ENCODE measurements at regions not wholly inside any gene's neighbourhood (a gene's known extent, or its start where the extent isn't known, plus 50 kb on each side); places are given as distances from the start of the nearest gene placed in this dataset.

DNA sequence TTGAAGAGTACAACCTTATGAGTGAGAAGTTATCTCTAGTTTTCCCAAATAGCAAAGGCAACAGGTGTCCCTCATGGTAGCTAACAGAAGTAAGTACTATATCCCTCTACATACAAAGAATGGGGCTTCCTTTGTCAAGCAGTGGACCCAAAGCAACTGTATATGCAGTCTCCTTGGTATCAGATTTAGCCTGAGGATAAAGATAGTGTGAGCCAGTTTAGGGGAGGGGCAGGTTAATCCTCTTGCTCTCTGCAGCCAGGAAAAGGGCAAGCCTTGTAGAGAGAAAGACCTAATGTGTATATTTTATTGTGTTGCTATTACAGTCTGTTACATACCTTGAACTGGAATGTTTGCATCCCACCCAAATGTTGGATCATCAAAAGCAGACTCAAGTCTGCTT, 117.9 kb upstream of the COL8A1 start:
- Histone ChIP-seq H3K36me3 (no peaks in the 10 kb centered on the region), H3K9me3 (peaks cover under 1% of the 10 kb centered on the region), H3K27me3 (no peaks in the 10 kb centered on the region), H3K4me3 (no peak overlapping the region)
- DNase-seq = no peak

DNA sequence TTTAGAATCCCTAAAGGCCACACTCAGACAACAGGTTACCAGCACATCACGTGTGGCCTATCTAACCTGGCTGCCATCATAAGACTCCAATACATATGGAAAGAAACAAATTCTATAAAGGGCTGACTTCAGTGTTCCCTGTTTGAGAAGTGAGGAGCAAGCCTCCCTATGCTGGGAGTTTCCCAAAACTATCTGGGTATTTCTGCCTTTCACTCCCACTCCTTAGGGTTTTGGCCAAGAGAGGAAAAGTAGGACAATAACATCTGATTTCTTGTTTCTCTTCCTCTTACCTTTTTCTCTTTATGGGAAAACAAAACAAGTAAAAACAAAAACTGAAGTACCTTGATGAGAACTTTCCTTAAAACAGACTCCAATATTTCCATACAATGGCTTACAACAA, 121.5 kb upstream of the COL8A1 start:
- Histone ChIP-seq H3K9me3 (no peaks in the 10 kb centered on the region; the same call in 1 of the 2 replicates), H3K36me3 (no peaks in the 10 kb centered on the region), H3K27me3 (no peaks in the 10 kb centered on the region), H3K4me3 (no peak overlapping the region)
- DNase-seq = no peak

DNA sequence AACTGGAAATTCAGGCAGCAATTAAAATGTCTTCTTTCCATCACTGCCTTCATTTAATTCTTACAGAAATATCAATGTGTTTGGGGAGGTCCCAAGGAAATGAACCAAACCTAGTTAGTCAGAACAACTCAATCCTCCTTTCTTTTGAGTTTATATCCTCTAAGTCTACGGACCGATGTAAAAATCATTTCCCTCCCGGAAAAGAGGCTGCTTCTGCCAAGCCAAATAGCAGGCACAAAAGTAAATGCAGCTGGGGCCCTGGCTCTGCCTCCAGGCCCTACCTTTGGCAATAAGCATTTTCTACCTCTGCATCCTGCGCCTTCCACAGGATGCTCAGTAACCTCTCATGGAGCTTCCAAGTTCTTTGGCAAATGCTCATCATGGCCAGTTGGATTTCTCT, 122.5 kb upstream of the COL8A1 start:
- Histone ChIP-seq H3K9me3 (no peaks in the 10 kb centered on the region), H3K4me3 (no peak overlapping the region), H3K36me3 (no peaks in the 10 kb centered on the region), H3K27me3 (no peaks in the 10 kb centered on the region)
- no peak for DNase-seq

DNA sequence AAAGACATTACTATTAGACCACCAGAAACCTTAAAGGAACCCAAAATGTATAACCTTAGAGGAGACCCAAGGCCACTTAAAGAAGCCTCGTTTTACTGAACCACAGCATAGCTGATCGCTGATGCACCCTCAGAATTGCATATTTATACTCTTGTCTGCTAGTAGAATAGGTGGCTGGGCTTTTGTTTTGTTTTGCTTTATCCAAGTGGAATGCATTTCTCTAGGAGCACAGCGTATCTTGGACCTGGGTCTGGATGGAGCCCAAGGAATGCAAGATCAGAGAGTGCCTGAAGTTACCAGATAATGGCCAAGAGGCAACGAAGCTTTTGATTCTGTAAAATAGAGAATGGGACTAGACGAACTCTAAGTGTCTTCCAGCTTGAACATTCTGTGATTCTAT, 129.2 kb upstream of the COL8A1 start:
- no peaks in the 10 kb centered on the region for H3K36me3 ChIP-seq
- no peak overlapping the region for H3K4me3 ChIP-seq
- no peaks in the 10 kb centered on the region for H3K9me3 ChIP-seq
- peak; percentile 74 for DNase-seq
- no peaks in the 10 kb centered on the region; the same call in 1 of the 2 replicates for H3K27me3 ChIP-seq

DNA sequence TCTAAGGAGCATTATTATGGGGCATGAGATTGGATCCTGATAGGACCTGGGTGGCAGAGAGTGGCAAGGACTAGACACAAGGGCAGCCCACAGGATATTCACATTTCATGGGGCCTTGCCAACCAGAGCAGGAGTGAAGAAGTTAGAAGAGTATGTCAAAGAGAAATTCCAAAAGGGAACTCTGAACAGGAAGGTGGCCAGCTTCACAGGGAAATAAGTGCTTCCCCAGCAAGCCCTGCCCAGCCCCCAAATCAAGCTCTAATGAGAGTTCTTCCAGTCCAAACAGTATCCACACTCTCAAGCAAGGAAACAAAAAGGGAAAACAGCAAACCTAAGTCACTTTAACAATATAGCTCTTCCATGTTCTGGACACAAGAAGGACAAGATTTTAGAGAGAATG, 130.2 kb upstream of the COL8A1 start:
- no peaks in the 10 kb centered on the region; the same call in 1 of the 2 replicates for H3K27me3 ChIP-seq
- DNase-seq = no peak
- H3K4me3 ChIP-seq = no peak overlapping the region
- no peaks in the 10 kb centered on the region for H3K9me3 ChIP-seq
- no peaks in the 10 kb centered on the region for H3K36me3 ChIP-seq

DNA sequence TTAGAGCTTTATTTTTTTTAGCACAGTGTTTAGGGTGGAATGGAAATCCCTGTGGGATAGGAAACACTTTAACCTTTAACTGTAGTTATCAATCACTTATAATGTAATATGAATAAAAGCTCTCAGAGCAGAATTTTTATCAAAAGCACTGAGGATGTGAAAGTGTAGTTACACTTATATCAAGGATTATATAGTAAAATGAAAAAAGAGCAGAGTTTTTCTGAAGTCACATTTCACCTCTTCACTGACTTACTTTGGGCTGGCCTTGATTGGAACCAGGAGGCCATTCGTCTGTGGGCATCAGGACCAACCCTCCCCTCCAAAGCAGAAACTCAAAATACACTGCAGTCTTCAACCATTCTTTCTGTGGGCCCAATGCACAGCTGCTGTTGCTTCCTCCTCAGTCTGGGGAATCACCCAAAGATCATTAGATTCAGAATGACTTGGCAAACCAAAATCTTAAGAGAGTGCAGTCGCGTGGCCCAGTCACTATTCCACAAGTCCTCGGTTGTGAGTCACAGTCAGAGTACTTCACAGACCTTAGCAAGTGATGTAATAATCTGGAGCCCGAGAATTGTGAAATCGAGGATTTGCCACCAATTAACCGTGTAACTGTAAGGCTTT, 132.6 kb upstream of the COL8A1 start:
- Histone ChIP-seq H3K4me3 (no peak overlapping the region), H3K27me3 (no peaks in the 10 kb centered on the region; the same call in 1 of the 2 replicates), H3K36me3 (no peaks in the 10 kb centered on the region), H3K9me3 (no peaks in the 10 kb centered on the region)
- DNase-seq = peak; percentile 89

DNA sequence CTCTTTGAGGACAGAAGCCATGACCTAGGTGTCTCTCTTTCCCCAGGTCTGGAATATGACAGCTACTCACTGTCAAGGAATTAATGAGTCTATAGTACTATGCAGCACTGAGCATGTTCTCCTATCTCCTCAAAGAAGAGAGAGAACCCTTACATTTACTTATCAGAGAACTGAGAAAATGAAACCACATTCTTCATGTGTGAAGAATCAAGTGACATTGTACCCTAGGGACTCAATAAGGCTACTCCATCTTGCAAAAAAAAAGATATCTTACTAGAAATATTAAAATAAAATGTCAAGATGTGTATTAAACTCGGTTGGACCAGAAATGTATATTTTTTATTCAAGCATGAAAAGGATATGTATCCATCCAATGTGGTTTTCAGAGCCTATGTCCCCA, 133.2 kb upstream of the COL8A1 start:
- H3K4me3 ChIP-seq = no peak overlapping the region
- H3K36me3 ChIP-seq = no peaks in the 10 kb centered on the region
- H3K9me3 ChIP-seq = no peaks in the 10 kb centered on the region
- no peaks in the 10 kb centered on the region; the same call in 1 of the 2 replicates for H3K27me3 ChIP-seq
- no peak for DNase-seq

DNA sequence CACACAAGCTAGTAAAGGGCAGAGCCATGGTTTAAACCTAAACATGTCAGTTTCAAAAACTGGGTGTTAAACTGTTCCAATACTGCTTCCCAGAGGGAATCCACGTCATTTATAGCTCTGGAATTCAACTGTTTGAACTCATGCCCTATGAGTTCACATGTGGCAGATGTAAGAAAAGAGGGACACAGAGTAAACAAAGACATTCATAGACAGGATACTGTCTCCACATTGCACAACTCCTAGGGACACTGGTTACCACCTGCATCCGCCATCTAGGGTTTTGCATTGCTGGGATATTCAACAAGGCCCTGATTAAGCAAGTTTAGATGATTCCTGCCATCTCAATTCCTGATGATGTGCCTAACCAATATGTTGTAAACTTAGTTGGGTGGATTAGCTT, 134.1 kb upstream of the COL8A1 start:
- H3K9me3 ChIP-seq = no peaks in the 10 kb centered on the region
- no peak for DNase-seq
- no peak overlapping the region for H3K4me3 ChIP-seq

DNA sequence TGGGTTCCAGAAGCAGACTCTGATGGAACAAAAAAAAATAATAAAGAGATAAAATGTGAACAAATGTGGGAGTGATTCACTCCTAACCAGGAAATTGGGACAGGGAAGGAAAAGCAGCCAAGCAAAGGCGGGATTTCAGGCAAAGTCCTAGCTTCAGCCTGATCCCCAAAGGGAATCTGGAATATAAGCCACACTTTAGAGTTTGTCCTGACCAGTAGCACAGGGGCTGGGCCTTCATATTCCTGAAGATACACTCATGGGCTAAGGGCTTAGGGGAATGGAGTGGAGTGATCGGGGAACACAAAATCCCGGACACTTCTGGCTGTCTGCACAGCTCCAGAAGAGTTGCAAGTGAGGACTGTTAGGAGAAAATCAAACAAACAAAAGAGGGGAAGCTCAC, 135.0 kb upstream of the COL8A1 start:
- H3K4me3 ChIP-seq = no peak overlapping the region
- DNase-seq = peak; percentile 63
- no peaks in the 10 kb centered on the region for H3K36me3 ChIP-seq
- no peaks in the 10 kb centered on the region for H3K9me3 ChIP-seq
- no peaks in the 10 kb centered on the region; the same call in 1 of the 2 replicates for H3K27me3 ChIP-seq

More for the DNA sequence above, 134.1 kb upstream of the COL8A1 start:
- H3K36me3 ChIP-seq = no peaks in the 10 kb centered on the region
- no peaks in the 10 kb centered on the region; the same call in 1 of the 2 replicates for H3K27me3 ChIP-seq

DNA sequence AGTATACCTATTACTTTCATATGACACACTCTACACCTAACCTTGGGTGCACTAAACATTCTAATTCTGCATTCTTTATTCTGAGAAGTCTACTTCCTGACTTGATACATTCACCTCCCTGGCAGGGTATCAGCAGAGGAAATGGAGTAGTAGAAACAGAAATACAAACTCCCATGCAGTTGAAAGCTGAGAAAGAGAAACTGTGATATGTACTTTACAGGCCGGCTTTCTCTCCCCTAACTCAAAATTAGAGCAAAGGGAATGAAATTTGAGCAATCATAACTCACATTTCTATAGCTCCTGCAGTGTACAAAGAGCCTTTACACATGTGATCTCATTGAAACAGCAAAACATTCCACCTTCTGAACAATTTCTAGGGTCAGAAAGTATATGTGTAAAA, 135.5 kb upstream of the COL8A1 start:
- Histone ChIP-seq H3K9me3 (no peaks in the 10 kb centered on the region), H3K27me3 (no peaks in the 10 kb centered on the region; the same call in 1 of the 2 replicates), H3K4me3 (no peak overlapping the region), H3K36me3 (no peaks in the 10 kb centered on the region)
- peak; percentile 6 for DNase-seq

DNA sequence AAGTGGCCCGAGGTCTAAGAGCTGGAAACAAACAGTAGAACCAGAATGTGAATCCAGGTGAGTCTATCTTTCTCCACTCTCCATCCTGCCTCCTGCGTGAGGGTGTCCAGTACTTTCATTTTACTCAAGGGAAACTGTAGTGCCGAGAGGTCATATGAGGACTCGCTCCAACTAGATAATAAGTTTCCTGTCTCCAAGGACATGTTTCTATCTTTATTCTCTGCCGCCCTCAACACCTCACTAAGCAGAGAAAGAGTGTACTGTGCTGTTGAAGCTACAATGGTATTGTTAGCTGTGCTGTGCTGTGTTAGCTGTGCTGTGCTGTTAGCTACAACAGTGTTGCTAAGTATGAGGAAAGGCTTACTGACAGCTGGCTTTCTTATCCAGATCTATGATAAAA, 137.9 kb upstream of the COL8A1 start:
- no peak for DNase-seq
- Histone ChIP-seq H3K4me3 (no peak overlapping the region), H3K27me3 (no peaks in the 10 kb centered on the region), H3K36me3 (no peaks in the 10 kb centered on the region), H3K9me3 (peaks cover 5% of the 10 kb centered on the region; the same call in 1 of the 2 replicates)

DNA sequence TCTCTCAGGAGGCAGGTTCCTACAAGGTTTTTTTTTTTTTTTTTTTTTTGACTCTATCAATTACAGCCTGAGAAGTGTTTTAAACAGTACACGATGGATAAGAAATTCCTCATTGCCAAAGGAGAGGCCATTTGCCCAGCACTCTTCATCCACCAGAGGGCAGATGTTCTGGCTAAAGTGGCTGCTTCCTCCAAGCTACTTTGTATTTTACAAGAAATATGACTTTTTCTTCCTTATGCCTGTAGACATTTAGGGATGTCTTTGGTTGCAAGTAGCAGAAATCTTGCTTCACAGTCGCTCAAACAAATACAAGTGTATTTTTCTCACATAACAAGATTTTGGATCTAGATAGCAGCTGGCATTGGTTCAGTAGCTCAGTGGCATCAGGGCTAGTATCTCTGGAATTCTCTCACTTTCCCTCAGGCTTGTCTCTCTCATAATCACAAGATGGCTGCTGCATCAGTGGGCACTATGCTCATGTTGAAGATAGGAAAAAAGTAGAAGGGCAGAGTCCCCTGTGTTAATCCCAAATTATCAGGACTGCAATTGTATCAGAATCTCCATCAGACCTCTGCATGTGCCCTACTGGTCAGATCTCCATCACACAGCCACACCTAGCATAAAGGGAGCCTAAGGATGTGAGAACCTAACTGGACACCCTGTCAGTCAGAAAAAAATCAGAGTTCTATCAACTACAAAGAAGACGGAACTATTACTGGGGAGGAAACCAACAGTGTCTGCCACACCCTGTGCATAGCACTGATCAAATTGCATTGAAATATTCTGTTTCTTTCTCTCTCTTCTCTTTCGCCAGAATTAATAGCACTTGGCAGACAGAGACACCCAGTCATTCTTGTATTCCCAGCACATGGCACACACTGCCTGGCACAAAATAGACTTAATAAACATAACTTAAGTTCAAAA, 138.9 kb upstream of the COL8A1 start:
- Histone ChIP-seq H3K4me3 (no peak overlapping the region), H3K36me3 (no peaks in the 10 kb centered on the region), H3K9me3 (peaks cover 9% of the 10 kb centered on the region; the same call in 1 of the 2 replicates), H3K27me3 (no peaks in the 10 kb centered on the region)
- DNase-seq = peak; percentile 60

DNA sequence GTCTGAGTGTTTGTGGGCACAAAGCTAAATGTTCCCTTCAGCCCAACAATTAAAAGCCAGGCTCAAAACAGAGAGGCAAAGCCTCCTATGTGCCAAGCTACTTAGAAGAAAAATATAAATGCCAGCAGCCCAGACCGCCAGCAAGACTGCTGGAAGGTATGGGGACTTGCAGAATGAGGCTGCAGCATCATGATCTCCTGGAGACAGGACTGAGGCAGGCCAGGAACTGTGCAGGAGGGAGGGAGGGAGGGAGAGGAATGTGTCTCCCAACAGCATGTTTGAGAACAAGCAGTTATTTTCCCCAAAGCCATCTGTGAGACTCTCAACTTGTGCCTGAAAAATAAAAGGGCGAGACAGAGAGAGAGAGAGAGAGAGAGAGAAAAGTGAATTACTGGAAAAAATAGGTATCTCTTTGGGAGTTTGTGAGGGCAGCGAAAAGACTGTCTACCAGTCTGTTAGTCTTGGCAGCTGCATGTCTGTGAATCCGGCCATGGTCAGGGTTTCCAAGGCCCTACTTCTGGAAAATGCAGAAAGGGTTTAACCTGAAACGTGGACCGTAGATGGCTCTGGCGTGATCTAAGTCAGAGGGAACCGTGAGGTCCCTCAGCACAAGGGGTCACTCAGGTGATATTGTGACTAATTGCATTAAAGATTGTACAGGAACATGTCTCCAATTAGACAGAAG, 139.7 kb upstream of the COL8A1 start:
- no peak overlapping the region for H3K4me3 ChIP-seq
- DNase-seq = peak; percentile 22
- H3K27me3 ChIP-seq = no peaks in the 10 kb centered on the region
- H3K36me3 ChIP-seq = no peaks in the 10 kb centered on the region
- peaks cover 9% of the 10 kb centered on the region; the same call in 1 of the 2 replicates for H3K9me3 ChIP-seq

DNA sequence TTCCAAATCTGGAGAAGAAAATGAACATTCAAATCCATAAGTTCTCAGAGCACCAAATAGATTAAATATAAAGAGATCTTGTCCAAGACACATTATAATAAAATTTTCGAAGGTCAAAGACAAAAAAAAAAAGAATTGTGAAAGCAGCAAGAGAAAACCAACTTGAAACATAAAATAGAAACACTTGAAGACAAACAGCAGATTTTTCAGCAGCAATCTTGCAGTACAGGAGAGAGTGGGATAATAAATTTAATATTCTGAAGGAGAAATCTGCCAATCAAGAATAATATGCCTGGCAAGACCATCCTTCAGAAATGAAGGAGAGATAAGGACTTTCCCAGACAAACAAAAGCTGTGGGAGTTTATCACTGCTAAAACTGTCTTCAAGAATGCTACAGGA, 150.5 kb upstream of the COL8A1 start:
- H3K4me3 ChIP-seq = no peak overlapping the region
- H3K27me3 ChIP-seq = no peaks in the 10 kb centered on the region
- no peaks in the 10 kb centered on the region for H3K36me3 ChIP-seq
- H3K9me3 ChIP-seq = peaks cover 25% of the 10 kb centered on the region
- no peak for DNase-seq

DNA sequence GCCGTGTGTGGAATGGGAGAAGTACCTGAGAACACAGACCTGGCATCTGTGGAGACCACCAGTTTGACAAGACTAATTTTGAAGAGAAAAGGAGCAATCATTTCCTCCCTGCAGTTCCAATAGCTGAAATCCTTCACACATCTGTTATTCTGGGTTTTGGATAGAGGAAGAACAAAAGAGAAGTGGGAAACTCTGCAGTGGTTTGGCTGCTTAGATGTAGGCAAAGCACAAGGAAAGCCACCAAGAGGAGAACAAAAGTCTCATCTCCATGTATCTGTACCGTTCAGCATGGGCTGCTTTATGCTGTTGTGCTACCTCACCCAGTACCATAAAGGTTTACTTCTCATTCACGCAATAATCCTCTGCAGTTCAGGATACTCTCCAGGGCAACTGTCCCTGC, 153.1 kb upstream of the COL8A1 start:
- H3K27me3 ChIP-seq = no peaks in the 10 kb centered on the region
- H3K4me3 ChIP-seq = no peak overlapping the region
- H3K36me3 ChIP-seq = no peaks in the 10 kb centered on the region
- peaks cover 15% of the 10 kb centered on the region for H3K9me3 ChIP-seq
- no peak for DNase-seq

DNA sequence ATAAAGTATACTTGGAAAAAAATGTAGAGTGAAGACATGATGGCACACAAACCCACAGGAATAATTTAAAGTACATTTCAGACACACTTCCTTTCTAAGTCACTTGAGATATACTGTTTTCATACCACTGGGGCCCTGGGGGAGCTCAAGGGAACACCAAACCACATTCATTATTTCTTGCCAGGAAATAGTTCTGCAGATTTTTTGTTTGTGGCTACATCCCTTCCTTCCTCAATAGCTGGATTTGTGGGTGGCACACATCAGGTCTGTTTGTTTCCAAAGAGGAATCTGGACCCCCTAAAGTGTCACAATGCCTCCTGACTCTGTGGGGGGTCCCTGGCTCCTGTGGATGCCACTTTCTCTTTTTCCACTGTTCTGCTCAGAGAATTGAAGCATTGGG, 153.5 kb upstream of the COL8A1 start:
- H3K27me3 ChIP-seq = no peaks in the 10 kb centered on the region
- no peak overlapping the region for H3K4me3 ChIP-seq
- DNase-seq = no peak
- no peaks in the 10 kb centered on the region for H3K36me3 ChIP-seq
- peaks cover 12% of the 10 kb centered on the region for H3K9me3 ChIP-seq

DNA sequence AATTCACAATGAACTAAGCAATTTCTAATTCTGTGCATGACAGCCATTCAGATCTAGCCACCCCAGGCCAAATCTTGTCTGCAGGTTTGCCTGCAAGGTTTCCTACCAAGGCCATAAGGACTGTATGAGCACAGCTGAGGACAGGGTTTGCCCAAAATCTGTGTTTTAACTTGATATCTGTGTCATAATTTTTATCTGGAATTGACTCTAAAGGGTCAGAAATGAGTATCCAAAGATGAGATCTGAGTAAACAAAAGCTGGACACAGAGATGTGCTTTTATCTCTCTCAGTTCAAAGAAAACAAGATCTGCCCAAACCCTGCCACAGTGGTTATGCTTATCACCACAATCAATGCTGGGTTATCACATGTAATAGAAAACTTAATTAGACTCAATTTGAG, 154.6 kb upstream of the COL8A1 start:
- H3K4me3 ChIP-seq = no peak overlapping the region
- H3K27me3 ChIP-seq = no peaks in the 10 kb centered on the region
- no peaks in the 10 kb centered on the region for H3K36me3 ChIP-seq
- peaks cover 9% of the 10 kb centered on the region for H3K9me3 ChIP-seq
- DNase-seq = no peak
